ENCODE measurements at regions not wholly inside any gene's neighbourhood (a gene's known extent, or its start where the extent isn't known, plus 50 kb on each side); places are given as distances from the start of the nearest gene placed in this dataset.

DNA sequence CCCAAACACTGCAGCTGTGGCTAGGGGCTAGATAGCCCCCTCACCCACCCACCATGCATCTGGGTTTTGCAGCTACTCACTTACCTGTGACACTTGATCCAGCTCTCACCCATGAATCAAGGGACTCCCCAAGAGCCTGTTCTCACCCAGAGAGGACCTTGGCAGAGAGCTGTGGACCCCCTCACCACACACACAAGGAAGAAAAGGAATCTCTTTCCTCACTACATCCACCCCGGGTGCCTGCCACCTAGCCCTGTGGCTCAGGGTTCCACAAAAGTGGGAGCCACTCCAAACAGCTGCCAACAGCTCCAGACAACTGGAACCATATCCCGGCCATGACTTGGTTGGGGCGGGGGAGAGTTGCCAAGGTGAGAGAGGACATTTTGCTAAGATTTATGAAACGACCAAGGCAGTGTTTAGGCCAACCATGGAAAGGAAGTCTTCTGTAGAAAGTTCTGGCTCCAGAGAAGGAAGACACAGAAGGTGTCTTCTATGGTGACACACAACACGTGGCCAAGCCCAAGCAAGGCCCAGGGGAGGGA, 522.1 kb upstream of the RAB6C start:
- TF ChIP-seq, protein P1, sequence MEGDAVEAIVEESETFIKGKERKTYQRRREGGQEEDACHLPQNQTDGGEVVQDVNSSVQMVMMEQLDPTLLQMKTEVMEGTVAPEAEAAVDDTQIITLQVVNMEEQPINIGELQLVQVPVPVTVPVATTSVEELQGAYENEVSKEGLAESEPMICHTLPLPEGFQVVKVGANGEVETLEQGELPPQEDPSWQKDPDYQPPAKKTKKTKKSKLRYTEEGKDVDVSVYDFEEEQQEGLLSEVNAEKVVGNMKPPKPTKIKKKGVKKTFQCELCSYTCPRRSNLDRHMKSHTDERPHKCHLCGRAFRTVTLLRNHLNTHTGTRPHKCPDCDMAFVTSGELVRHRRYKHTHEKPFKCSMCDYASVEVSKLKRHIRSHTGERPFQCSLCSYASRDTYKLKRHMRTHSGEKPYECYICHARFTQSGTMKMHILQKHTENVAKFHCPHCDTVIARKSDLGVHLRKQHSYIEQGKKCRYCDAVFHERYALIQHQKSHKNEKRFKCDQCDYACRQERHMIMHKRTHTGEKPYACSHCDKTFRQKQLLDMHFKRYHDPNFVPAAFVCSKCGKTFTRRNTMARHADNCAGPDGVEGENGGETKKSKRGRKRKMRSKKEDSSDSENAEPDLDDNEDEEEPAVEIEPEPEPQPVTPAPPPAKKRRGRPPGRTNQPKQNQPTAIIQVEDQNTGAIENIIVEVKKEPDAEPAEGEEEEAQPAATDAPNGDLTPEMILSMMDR (IDR thresholded peaks at IDR 0.05), result no peak
- 61 to 76% methylated on average over 5 of the region's 5 CpGs for WGBS, 2 donors
- Histone ChIP-seq H3K27ac (no peak overlapping the region), H3K9me3 (no peaks in the 10 kb centered on the region), H3K36me3 (no peaks in the 10 kb centered on the region), H3K27me3 (no peaks in the 10 kb centered on the region), H3K4me3 (no peak overlapping the region), H3K4me1 (no peaks in the 10 kb centered on the region)
- ATAC-seq (no peak), DNase-seq (no peak), FAIRE-seq (no peak)
- intact Hi-C loops (cut with DNase I), result no loop called here

DNA sequence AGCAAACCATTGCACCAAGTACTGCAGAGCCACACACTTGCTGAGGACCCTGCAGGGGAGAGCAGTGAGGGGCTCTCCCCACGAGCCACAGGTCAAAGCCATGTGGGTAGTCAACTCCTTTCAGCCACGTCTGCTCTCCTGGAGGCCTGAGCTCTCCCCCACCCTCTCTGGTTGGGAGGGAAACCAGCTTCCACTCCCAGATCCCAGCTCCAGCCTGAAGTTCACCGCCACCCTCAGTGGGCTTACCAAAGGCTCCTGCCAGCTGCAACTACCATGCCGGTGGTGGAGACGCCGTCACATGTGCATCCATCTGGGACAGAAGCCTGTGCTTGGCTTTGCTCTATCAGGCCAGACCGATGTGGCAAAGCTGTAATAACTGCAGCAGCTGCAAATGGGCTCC, 521.5 kb upstream of the RAB6C start:
- FAIRE-seq, result no peak
- no peak overlapping the region for H3K27ac ChIP-seq
- no peaks in the 10 kb centered on the region for H3K36me3 ChIP-seq
- no peaks in the 10 kb centered on the region for H3K4me1 ChIP-seq
- TF ChIP-seq, protein P1 (IDR thresholded peaks at IDR 0.05), result no peak
- DNase-seq, result no peak
- 83 to 85% methylated on average over 7 of the region's 7 CpGs for WGBS, 2 donors
- H3K27me3 ChIP-seq, result no peaks in the 10 kb centered on the region
- no peak for ATAC-seq
- intact Hi-C loops (cut with DNase I), result no loop called here
- H3K9me3 ChIP-seq, result no peaks in the 10 kb centered on the region
- no peak overlapping the region for H3K4me3 ChIP-seq

DNA sequence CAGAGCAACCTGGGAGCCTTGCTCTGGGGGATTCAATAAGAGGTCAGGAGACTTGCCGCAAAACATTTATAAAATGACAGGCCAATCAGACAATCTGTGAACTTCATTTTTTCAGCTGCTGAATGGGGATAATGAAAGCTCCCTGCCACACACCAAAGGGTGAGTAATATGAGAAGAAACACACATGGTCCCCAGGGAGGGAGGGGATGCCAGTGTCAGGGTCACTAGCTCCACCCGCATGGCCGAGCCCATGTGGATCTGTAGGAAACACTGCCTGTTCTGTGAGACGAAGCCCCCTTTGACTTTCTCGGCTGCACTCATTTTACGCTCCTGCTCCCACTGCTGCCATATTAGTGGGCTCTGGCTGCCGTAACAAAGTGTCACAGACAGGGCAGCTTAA, 521.0 kb upstream of the RAB6C start:
- Histone ChIP-seq H3K36me3 (no peaks in the 10 kb centered on the region), H3K4me3 (no peak overlapping the region), H3K4me1 (no peaks in the 10 kb centered on the region), H3K27ac (no peak overlapping the region), H3K27me3 (no peaks in the 10 kb centered on the region), H3K9me3 (no peaks in the 10 kb centered on the region)
- DNase-seq, result no peak
- TF ChIP-seq, protein P1 (IDR thresholded peaks at IDR 0.05), result no peak
- ATAC-seq, result no peak
- no peak for FAIRE-seq
- intact Hi-C loops (cut with DNase I), result no loop called here
- 72 to 78% methylated on average over 7 of the region's 7 CpGs for WGBS, 2 donors

DNA sequence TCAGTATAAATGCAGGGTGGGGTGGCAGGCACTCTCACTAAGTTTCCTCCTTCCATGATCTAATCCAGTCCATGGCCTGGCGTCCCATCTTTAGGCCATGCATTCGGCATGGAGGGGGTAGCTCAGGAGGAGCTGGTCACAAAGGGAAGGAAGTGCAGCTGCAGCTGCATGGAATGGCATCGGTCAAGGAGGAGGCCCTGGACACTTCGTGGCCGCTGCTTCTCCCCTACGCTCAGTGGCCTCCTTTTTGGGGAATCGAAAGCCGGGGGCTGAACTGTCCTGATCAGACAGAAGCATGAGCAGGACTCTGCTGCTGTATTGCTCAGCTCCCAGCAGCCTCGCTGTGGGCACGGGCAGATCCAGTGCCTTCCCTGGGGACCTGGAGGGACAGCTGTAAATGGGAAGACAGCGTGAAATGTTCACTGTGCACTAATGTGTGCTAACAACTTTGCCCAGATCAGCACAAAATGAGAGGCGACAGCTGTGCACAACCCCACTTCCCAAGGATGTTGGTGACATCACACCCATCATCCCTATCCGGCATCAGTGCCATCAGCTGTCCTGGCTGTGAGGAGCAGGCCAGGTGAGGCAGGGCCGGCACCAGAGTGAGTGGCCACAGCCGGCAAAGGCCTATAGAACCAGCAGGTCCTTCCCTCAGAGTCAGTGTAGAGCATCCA, 520.1 kb upstream of the RAB6C start:
- H3K9me3 ChIP-seq, result no peaks in the 10 kb centered on the region
- no peak for FAIRE-seq
- no peak overlapping the region for H3K4me3 ChIP-seq
- H3K4me1 ChIP-seq, result no peaks in the 10 kb centered on the region
- no peak for DNase-seq
- 78 to 86% methylated on average over 15 of the region's 15 CpGs for WGBS, 2 donors
- TF ChIP-seq, protein P1 (IDR thresholded peaks at IDR 0.05), result no peak
- H3K27me3 ChIP-seq, result no peaks in the 10 kb centered on the region
- ATAC-seq, result no peak
- intact Hi-C loops (cut with DNase I), result no loop called here
- H3K27ac ChIP-seq, result no peak overlapping the region
- no peaks in the 10 kb centered on the region for H3K36me3 ChIP-seq

DNA sequence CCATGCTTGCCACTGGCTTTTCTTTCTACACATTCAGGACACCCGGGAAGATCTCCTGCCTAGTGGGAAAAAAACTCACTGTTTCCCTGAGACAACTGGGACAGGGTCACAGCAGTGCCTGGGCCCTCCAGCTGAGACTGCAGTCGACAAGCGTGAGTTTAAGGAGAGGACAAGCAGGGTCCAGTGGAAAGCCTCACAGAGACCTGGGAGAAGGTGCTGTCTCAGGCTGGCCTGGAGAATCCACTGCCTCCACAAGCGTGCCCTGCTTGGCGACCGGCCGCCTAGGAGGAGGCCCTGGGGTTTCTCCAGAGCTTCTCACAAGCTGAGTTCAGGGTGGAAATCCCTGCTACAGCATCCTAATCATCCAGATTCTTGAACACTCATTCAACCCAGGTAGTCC, 519.6 kb upstream of the RAB6C start:
- FAIRE-seq, result no peak
- Histone ChIP-seq H3K9me3 (no peaks in the 10 kb centered on the region), H3K27me3 (no peaks in the 10 kb centered on the region), H3K4me1 (no peaks in the 10 kb centered on the region), H3K4me3 (no peak overlapping the region), H3K27ac (no peak overlapping the region), H3K36me3 (no peaks in the 10 kb centered on the region)
- TF ChIP-seq, protein P1 (IDR thresholded peaks at IDR 0.05), result no peak
- intact Hi-C loops (cut with DNase I), result no loop called here
- DNase-seq, result no peak
- no peak for ATAC-seq
- 82 to 89% methylated on average over 7 of the region's 7 CpGs for WGBS, 2 donors

All from pancreas (tissue), 10 donors.